ENCODE measurements at regions not wholly inside any gene's neighbourhood (a gene's known extent, or its start where the extent isn't known, plus 50 kb on each side); places are given as distances from the start of the nearest gene placed in this dataset.
"Not testable (repeated sequence)": the region's sequence is repeated elsewhere in the genome, so short reads cannot be mapped to it uniquely, and the experiment has no call there.

DNA sequence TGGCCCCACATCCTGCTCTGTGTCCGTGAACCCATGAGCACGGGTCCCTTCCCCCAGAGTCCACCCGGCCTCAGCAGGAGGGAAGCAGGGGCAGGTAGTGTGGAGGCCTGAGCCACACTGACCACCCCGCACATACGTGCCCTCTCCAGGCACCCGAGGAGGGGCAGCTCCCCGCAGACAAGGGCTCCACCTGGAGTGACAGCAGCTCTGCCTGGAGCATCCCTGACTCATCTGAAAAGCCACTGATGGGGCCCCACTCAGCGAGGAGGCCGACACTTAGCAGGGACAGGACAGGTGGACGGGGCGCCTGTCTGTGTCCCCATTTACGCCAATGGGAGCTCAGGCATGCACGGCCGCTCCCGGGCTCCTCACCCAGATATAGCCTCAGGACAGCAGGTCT is 237.6 kb upstream of the SFSWAP start:
- no peaks in the 10 kb centered on the region for H3K4me1 ChIP-seq (ENCODE audit: control insufficient read depth, extremely low read depth, insufficient read depth, low read length)
- H4K20me1 ChIP-seq (ENCODE audit: control insufficient read depth, extremely low read depth, insufficient read depth, low read length): no peaks in the 10 kb centered on the region
- FAIRE-seq: no peak
- no peaks in the 10 kb centered on the region for H3K27me3 ChIP-seq (ENCODE audit: control insufficient read depth, extremely low read depth, insufficient read depth, low read length)
- H3K9ac ChIP-seq (ENCODE audit: control insufficient read depth, extremely low read depth, insufficient read depth, low read length): no peak overlapping the region
- dilution Hi-C loops (cut with MboI; ENCODE audit: extremely low pct_ligation_motif_present, low sequenced_read_pairs): no loop called here
- no peaks in the 10 kb centered on the region for H3K9me1 ChIP-seq (ENCODE audit: control insufficient read depth, extremely low read depth, insufficient read depth, low read length)
- no peak overlapping the region for H3K4me2 ChIP-seq (ENCODE audit: control insufficient read depth, extremely low read depth, insufficient read depth, low read depth, low read length)
- H3K27ac ChIP-seq (ENCODE audit: control insufficient read depth, insufficient read depth, low read length): no peak overlapping the region
- no peak overlapping the region for H2AFZ ChIP-seq (ENCODE audit: control insufficient read depth, low read length)
- no peaks in the 10 kb centered on the region for H3K79me2 ChIP-seq (ENCODE audit: control insufficient read depth, insufficient read depth, low read length)
- no peaks in the 10 kb centered on the region for H3K36me3 ChIP-seq (ENCODE audit: control insufficient read depth in 2 of 2, extremely low read depth in 1 of 2, insufficient read depth in 2 of 2, low read length in 2 of 2)
- no peak for DNase-seq (ENCODE audit: low read depth, low spot score)
- H3K9me3 ChIP-seq (ENCODE audit: control insufficient read depth, low read depth, low read length): peaks cover 6% of the 10 kb centered on the region
- no peak overlapping the region for H3K4me3 ChIP-seq (ENCODE audit: control insufficient read depth in 2 of 3, extremely low read depth in 1 of 3, insufficient read depth in 2 of 3, low read depth in 1 of 3, low read length in 3 of 3)
- no peak for TF ChIP-seq CTCF (optimal IDR thresholded peaks at IDR 0.05 in 1 of 3, IDR thresholded peaks at IDR 0.05 in 1 of 3, conservative IDR thresholded peaks at IDR 0.05 in 1 of 3; ENCODE audit: extremely low read depth in 1 of 3, insufficient read depth in 2 of 3, low read length in 3 of 3)
- no peak for TF ChIP-seq EZH2 (IDR thresholded peaks at IDR 0.05; ENCODE audit: low read length)

- H3K4me1 ChIP-seq (ENCODE audit: control insufficient read depth, extremely low read depth, insufficient read depth, low read length): no peaks in the 10 kb centered on the region
- no peaks in the 10 kb centered on the region for H4K20me1 ChIP-seq (ENCODE audit: control insufficient read depth, extremely low read depth, insufficient read depth, low read length)
- peaks cover 6% of the 10 kb centered on the region for H3K9me3 ChIP-seq (ENCODE audit: control insufficient read depth, low read depth, low read length)
- no peak overlapping the region for H3K4me2 ChIP-seq (ENCODE audit: control insufficient read depth, extremely low read depth, insufficient read depth, low read depth, low read length)
- no peak overlapping the region for H2AFZ ChIP-seq (ENCODE audit: control insufficient read depth, low read length)
- no peak overlapping the region for H3K4me3 ChIP-seq (ENCODE audit: control insufficient read depth in 2 of 3, extremely low read depth in 1 of 3, insufficient read depth in 2 of 3, low read depth in 1 of 3, low read length in 3 of 3)
- no peak overlapping the region for H3K9ac ChIP-seq (ENCODE audit: control insufficient read depth, extremely low read depth, insufficient read depth, low read length)
- DNase-seq (ENCODE audit: low read depth, low spot score): no peak
- no peaks in the 10 kb centered on the region for H3K27me3 ChIP-seq (ENCODE audit: control insufficient read depth, extremely low read depth, insufficient read depth, low read length)
- no peak for TF ChIP-seq EZH2 (IDR thresholded peaks at IDR 0.05; ENCODE audit: low read length)
- TF ChIP-seq CTCF (optimal IDR thresholded peaks at IDR 0.05 in 1 of 3, IDR thresholded peaks at IDR 0.05 in 1 of 3, conservative IDR thresholded peaks at IDR 0.05 in 1 of 3; ENCODE audit: extremely low read depth in 1 of 3, insufficient read depth in 2 of 3, low read length in 3 of 3): no peak
- dilution Hi-C loops (cut with MboI; ENCODE audit: extremely low pct_ligation_motif_present, low sequenced_read_pairs): no loop called here
- FAIRE-seq: no peak
- no peaks in the 10 kb centered on the region for H3K79me2 ChIP-seq (ENCODE audit: control insufficient read depth, insufficient read depth, low read length)
- H3K36me3 ChIP-seq (ENCODE audit: control insufficient read depth in 2 of 2, extremely low read depth in 1 of 2, insufficient read depth in 2 of 2, low read length in 2 of 2): no peaks in the 10 kb centered on the region
- no peak overlapping the region for H3K27ac ChIP-seq (ENCODE audit: control insufficient read depth, insufficient read depth, low read length)
- H3K9me1 ChIP-seq (ENCODE audit: control insufficient read depth, extremely low read depth, insufficient read depth, low read length): no peaks in the 10 kb centered on the region
Observed at GRCh38 chr12:131473741-131474709, 236.9 kb upstream of the SFSWAP start.

- H2AFZ ChIP-seq (ENCODE audit: control insufficient read depth, low read length); H3K27ac ChIP-seq (ENCODE audit: control insufficient read depth, insufficient read depth, low read length); H4K20me1 ChIP-seq (ENCODE audit: control insufficient read depth, extremely low read depth, insufficient read depth, low read length); H3K4me3 ChIP-seq (ENCODE audit: control insufficient read depth in 2 of 3, extremely low read depth in 1 of 3, insufficient read depth in 2 of 3, low read depth in 1 of 3, low read length in 3 of 3); H3K36me3 ChIP-seq (ENCODE audit: control insufficient read depth in 2 of 2, extremely low read depth in 1 of 2, insufficient read depth in 2 of 2, low read length in 2 of 2); H3K4me1 ChIP-seq (ENCODE audit: control insufficient read depth, extremely low read depth, insufficient read depth, low read length); H3K9me1 ChIP-seq (ENCODE audit: control insufficient read depth, extremely low read depth, insufficient read depth, low read length); dilution Hi-C loops (cut with MboI; ENCODE audit: extremely low pct_ligation_motif_present, low sequenced_read_pairs); H3K9ac ChIP-seq (ENCODE audit: control insufficient read depth, extremely low read depth, insufficient read depth, low read length); FAIRE-seq; H3K4me2 ChIP-seq (ENCODE audit: control insufficient read depth, extremely low read depth, insufficient read depth, low read depth, low read length); H3K79me2 ChIP-seq (ENCODE audit: control insufficient read depth, insufficient read depth, low read length); H3K9me3 ChIP-seq (ENCODE audit: control insufficient read depth, low read depth, low read length); DNase-seq (ENCODE audit: low read depth, low spot score); H3K27me3 ChIP-seq (ENCODE audit: control insufficient read depth, extremely low read depth, insufficient read depth, low read length): not testable (repeated sequence)
Observed at GRCh38 chr12:131475012-131475411, 235.9 kb upstream of the SFSWAP start.

Data from keratinocyte (primary cell).